EL (cell line): ENCODE measurements at regions not wholly inside any gene's neighbourhood (a gene's known extent, or its start where the extent isn't known, plus 50 kb on each side); places are given as distances from the start of the nearest gene placed in this dataset.
"Not testable (repeated sequence)": the region's sequence is repeated elsewhere in the genome, so short reads cannot be mapped to it uniquely, and the experiment has no call there.

Experiments
- DNase-seq: peaks from one replicate; pipeline ENCODE4 v3.0.0-alpha.2; 2016

GRCh38 chr13:107811233-107812013 is 403.9 kb downstream of the LIG4 start:
- no peak for DNase-seq

GRCh38 chr13:107809125-107809524 is 406.2 kb downstream of the LIG4 start:
- no peak for DNase-seq

GRCh38 chr13:107808389-107808788 is 406.9 kb downstream of the LIG4 start:
- no peak for DNase-seq

- no peak for DNase-seq
Observed at GRCh38 chr13:107807306-107808073, 407.8 kb downstream of the LIG4 start.

- no peak for DNase-seq
Observed at GRCh38 chr13:107806726-107807125, 408.6 kb downstream of the LIG4 start.

GRCh38 chr13:107803822-107804495 is 411.4 kb downstream of the LIG4 start:
- no peak for DNase-seq

GRCh38 chr13:107801621-107802020 is 413.7 kb downstream of the LIG4 start:
- no peak for DNase-seq

GRCh38 chr13:107799001-107799400 is 416.3 kb downstream of the LIG4 start:
- no peak for DNase-seq

- no peak for DNase-seq
Observed at GRCh38 chr13:107790397-107790796, 424.9 kb downstream of the LIG4 start.

- no peak for DNase-seq
Observed at GRCh38 chr13:107788464-107789165, 426.7 kb downstream of the LIG4 start.

- not testable (repeated sequence) for DNase-seq
Observed at GRCh38 chr13:107782646-107783045, 432.7 kb downstream of the LIG4 start.

GRCh38 chr13:107778094-107778493 is 437.2 kb downstream of the LIG4 start:
- no peak for DNase-seq

GRCh38 chr13:107770541-107770940 is 444.8 kb downstream of the LIG4 start:
- no peak for DNase-seq

GRCh38 chr13:107767119-107767518 is 448.2 kb downstream of the LIG4 start:
- no peak for DNase-seq

GRCh38 chr13:107765724-107766401 is 449.5 kb downstream of the LIG4 start:
- DNase-seq, result no peak

- DNase-seq, result no peak
Observed at GRCh38 chr13:107764046-107764445, 451.3 kb downstream of the LIG4 start.

GRCh38 chr13:107753748-107754147 is 461.6 kb downstream of the LIG4 start:
- no peak for DNase-seq

- no peak for DNase-seq
Observed at GRCh38 chr13:107753291-107753690, 462.0 kb downstream of the LIG4 start.

GRCh38 chr13:107743983-107744382 is 471.4 kb downstream of the LIG4 start:
- no peak for DNase-seq

GRCh38 chr13:107743526-107743925 is 471.8 kb downstream of the LIG4 start:
- DNase-seq, result no peak

- no peak for DNase-seq
Observed at GRCh38 chr13:107743100-107743499, 472.2 kb downstream of the LIG4 start.

- no peak for DNase-seq
Observed at GRCh38 chr13:107742544-107742943, 472.8 kb downstream of the LIG4 start.
